ENCODE measurements at regions not wholly inside any gene's neighbourhood (a gene's known extent, or its start where the extent isn't known, plus 50 kb on each side); places are given as distances from the start of the nearest gene placed in this dataset.

DNA sequence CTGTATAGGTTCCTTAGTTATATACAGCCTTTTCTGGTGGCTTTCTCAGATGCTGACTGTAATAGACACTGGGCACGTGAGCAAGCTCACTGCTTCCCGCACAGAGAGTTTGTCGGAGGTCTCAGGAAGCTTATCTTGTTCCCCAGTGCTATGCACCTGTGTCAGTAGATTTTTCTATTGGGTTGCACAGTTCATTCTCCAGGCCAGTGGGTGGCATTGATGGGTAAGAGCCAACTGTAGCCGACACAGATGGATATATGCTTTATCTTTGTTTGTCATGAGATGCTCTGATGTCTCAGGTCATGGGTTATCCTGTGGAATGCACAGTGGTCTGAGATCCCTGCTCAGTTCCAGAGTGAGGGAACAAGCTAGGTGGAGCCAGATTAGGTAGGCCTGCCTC lies 293.0 kb downstream of the GRB14 start:
- intact Hi-C loops (cut with DNase I), result no loop called here
- no peak for DNase-seq

DNA sequence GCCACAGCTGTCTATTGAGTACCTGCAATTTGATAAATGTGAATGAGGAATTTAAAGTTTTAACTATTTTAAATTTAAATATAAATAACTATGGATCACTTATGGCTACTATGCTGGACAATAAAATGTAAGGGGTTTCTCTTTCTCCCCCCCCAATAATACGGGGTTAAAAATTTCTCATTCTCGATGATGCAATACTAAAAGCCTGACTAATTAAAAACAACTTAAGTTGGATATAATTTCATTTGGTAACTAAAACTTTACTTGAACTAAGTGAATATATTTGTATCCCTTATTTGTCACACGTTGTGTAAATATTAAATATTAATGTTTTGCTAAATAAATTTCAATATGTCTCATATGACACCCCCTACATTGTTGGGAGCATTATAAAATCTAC lies 297.3 kb downstream of the GRB14 start:
- DNase-seq, result no peak
- intact Hi-C loops (cut with DNase I), result no loop called here
- no peak for ATAC-seq (ENCODE audit: poor library complexity)

More for the DNA sequence above, 293.0 kb downstream of the GRB14 start:
- no peak for ATAC-seq (ENCODE audit: poor library complexity)

DNA sequence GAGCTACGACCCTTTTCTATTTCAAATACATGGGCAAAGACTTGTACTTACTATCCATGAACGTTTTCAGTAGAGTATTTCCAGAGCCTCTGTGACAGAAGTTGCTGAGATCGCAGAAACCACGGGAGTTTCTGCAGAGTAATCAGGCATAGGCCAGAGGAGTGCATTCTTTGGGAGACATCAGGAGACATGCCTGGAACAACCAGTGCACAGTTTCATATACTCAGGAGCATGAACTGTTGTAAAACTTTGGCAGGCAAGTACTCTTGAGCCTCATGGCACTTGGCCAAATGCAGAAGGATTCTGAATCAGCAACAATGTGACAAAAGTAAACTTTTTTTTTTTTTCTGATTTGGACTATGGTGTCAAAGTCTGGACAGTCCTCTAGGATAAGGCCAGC lies 307.1 kb downstream of the GRB14 start:
- ATAC-seq (ENCODE audit: poor library complexity) (no peak), DNase-seq (no peak)
- intact Hi-C loops (cut with DNase I), result no loop called here

DNA sequence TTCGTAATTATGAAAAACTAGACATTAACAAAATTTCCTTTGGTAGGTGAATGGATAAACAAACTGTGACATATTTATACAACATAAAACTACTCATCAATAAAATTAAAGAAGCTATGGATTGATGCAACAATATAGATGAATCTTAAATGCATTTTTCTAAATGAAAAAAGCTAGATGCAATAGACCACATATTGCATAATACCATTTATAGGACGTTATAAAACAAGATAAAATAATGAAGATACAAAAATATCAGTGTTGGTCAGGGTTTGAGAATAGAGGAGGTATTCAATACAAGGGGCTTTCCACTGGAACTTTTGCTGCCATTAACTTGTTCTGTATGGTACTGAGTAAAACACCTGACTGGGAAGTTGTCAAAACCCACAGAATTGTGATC lies 314.4 kb downstream of the GRB14 start:
- DNase-seq (no peak), ATAC-seq (ENCODE audit: poor library complexity) (no peak)
- intact Hi-C loops (cut with DNase I), result no loop called here

DNA sequence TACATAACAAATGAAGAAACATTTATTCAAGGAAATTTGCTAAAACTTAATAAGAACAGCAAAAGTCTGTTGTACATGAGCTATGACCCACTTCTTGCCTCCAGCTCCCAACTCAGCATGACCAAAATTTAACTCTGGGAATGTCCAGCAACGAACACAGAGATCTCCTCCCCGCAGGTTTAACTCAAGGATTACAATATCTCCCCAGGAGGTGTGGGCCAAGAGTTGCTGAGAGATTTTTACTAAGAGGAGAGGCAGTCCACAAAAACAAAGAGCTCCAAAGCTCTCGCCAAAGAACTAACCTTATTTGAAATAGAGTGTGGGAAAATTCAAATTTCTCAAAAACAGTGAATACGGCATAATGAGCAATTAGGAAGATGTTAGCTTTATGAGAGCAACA lies 318.5 kb downstream of the GRB14 start:
- DNase-seq (no peak), ATAC-seq (ENCODE audit: poor library complexity) (no peak)
- intact Hi-C loops (cut with DNase I), result no loop called here

DNA sequence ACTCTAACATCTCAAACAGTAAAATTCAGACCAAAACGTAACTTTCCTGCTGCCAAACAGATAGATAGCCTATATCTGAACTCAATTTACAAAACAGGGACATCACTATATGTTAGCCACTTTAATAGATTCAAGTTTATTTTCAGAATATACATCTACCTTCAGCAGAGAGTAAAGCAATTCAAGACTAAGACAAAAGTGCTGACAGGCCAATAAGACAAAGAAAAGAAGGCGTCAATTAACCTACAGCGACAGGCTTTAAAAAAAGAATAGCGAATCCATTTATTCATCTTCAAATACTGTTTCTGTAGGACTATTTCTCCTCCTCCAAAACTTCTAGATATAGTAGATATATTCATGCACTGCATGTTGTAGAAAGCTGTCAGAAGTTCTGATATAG lies 333.0 kb downstream of the GRB14 start:
- ATAC-seq (ENCODE audit: poor library complexity) (no peak), DNase-seq (no peak)
- intact Hi-C loops (cut with DNase I), result no loop called here

DNA sequence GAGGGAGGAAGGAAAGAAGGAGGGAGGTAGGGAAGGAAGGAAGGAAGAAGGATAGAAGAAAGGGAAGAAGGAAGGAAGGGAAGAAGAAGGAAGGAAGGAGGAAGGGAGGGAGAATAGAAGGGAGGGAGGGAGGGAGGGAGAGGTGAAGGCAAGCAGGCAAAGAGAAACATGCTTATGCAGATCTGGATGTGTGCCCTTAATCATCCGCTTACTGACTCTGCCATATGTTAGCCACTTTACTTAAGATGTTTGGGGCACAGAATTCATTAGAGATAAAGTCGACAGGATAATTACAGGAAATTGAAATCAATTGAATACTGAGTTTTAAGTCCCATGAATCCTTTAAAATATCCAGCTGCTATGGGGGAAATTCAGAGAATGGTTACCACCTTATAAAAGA lies 334.2 kb downstream of the GRB14 start:
- ATAC-seq (ENCODE audit: poor library complexity) (no peak), DNase-seq (no peak)
- intact Hi-C loops (cut with DNase I), result no loop called here

DNA sequence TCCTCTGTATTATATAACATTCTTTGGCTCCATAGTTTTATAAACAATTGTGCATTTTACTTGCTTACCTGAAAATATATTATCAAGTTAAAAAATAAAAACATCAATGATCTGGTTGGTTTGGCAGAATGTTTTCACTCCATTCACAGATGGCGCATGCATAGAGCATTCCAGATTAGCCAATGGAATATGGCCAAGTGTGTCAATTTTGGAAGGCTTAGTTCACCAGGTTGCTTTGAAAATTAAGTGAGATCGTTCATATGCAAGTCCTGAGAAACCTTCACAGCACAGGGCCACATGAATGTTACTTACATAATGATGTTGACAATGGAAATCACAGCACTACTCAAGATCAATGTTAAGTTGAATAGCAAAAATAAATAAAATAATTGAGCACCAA lies 335.7 kb downstream of the GRB14 start:
- ATAC-seq (ENCODE audit: poor library complexity) (no peak), DNase-seq (no peak)
- intact Hi-C loops (cut with DNase I), result no loop called here

DNA sequence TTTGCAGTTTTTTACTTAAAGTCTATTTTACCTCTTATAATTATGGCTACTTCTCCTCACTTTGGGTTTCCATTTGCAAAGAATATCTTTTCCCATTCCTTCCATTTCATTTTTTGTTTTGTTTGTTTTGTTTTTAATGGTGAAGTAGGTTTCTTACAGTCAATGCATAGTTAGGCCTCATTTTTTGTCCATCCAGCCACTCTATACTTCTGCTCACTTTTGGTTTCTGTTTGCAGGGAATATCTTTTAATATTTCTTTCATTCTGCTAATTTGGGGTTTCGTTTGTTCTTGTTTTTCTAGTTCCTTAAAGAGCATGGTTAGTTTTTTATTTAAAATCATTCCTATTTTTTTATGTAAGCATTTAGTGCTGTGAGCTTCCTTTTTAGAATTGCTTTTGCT lies 339.4 kb downstream of the GRB14 start:
- ATAC-seq (ENCODE audit: poor library complexity), result no peak
- no peak for DNase-seq
- intact Hi-C loops (cut with DNase I), result no loop called here

DNA sequence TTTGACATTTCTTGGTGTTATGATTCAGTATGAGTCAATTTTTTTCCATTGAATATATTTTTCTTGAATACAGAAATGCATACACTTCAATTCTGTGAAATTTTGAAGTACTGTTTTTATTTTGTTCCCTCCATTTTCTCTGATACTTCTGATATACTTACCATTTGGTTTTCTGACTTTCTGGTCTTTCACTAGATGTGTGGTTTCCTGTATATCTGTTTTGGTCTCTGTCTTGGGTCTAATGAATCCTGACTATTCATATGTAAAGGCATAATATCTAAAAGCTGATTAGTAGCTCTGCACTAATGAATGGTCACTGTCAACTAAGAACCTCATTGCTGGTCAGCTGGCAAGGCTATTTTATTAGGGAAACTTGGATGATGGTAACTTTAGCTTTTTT lies 345.6 kb downstream of the GRB14 start:
- intact Hi-C loops (cut with DNase I), result no loop called here
- ATAC-seq (ENCODE audit: poor library complexity) (no peak), DNase-seq (no peak)

DNA sequence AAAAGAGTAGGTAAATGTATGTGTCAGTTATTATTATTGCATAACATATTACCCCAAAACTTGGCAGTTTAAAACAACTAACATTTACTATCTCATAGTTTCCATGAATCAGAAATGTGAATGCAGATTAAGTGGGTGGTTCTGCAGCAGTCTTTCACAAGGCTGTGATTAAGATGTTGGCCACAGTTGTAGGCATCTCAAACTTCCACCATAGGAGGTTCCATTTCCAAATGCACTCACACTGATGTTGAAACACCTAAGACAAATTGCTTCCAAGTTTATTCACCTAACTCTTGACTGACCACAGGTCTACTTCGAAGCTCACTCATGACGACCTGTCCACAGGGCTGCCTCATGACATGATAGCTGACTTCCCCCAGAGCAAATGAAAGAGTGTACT lies 360.8 kb downstream of the GRB14 start:
- DNase-seq (no peak), ATAC-seq (ENCODE audit: poor library complexity) (no peak)
- intact Hi-C loops (cut with DNase I), result no loop called here

DNA sequence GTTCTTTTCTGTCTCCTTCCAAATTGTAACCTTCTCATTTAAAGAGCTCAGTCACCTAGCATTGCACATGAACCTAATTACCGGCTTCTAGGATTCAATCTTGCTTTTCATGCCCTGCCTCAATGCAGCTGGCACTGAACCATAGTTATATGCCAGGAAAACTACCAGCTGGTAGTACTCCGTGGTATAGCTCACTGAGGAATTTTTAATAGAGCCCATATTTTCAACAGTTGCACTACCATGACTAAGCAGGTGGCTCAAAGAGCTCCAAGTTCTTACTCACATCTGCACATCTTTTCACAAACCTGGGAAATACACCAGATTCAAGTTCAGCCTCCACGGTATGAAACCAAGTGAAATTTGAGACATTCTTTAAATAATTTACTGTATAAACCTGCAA lies 363.5 kb downstream of the GRB14 start:
- DNase-seq (no peak), ATAC-seq (ENCODE audit: poor library complexity) (no peak)
- intact Hi-C loops (cut with DNase I), result no loop called here

DNA sequence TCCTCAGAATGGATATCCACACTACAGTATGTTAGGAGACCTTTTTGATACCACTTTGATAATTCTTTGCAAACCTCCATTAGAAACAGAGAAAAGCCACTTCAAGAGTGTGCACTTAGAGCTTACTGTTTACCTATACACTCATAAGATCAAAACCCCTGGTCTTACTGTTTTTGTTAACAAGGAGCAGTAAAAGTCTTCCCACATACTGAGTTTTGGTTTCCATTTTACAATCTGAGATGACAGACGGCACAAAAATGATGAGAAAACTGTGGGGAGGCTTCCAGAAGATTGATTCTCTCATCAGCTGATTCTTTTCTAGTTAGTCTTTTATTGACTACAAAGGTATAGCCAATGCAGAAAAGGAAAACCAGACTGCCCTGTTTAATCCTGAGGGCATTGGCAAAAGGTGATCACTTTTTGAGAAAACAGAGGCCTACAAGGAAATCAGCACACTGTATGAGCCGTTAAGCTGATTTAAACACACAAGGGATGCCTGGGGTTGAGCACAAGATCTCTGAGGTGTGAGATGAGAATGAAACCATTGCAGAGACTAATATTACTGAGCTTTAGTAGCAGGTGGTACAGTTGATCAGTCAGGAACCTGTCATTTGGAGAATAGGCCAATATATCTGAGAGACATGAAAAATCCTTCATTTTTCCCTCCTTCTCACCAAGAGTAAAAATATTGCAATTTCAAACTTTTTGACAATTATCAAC lies 368.6 kb downstream of the GRB14 start:
- no peak for ATAC-seq (ENCODE audit: poor library complexity)
- intact Hi-C loops (cut with DNase I), result no loop called here
- DNase-seq, result no peak

DNA sequence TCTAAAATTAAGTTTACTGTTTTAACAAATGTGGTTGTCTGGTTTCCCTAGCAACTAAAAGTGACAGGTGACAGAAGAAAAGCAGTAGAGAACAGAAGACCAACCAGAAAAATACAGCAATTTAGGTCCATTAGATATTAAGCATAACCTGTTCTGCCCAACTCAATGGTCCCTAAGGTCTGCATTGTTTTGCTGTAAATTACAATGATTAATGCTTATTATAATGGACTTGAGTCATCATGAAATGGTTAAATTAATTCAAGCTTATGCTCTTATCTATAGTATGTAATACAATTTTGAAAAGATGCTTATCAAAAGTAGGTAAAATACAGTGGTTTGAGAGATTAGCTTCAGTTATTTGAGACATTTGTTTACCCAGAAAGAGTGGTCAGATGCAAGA lies 378.0 kb downstream of the GRB14 start:
- ATAC-seq (ENCODE audit: poor library complexity), result no peak
- no peak for DNase-seq
- intact Hi-C loops (cut with DNase I), result no loop called here

DNA sequence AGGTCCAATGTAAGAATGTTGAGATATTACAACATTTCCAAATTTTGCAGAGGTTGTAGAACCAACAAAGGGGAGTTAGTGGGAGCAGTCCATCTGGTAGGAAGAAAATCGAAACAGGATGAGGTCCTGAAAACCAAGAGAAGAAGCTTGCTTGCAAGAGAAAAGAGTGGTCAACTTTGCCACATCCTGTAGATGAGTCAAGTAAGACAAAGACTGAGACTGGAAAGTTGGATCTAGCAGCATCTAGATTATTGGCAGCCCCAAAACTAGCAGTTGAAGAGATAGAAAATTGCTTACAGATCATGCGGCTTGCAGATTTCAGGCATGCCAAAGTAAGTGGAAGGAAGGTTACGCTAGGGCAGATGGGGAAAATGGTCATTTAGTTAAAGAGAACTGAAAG lies 378.9 kb downstream of the GRB14 start:
- ATAC-seq (ENCODE audit: poor library complexity) (no peak), DNase-seq (no peak)
- intact Hi-C loops (cut with DNase I), result no loop called here

DNA sequence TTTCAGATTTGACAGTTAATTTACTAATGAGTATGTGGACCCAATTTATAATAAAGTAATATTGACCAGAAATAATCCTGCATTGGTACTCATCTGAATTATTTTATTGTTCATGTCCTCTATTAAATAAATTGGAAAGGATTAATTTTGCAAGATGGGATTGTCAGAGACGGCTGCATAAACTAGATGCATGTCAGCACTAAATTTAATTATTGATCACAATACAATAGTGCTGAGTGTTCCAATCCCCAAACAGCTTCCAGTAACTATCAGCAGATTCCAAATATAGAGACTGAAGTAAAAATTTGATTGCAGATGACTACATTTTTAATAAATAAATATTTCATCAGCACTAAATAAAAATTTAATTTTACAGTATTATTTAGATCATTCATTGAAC lies 387.2 kb downstream of the GRB14 start:
- no peak for ATAC-seq (ENCODE audit: poor library complexity)
- no peak for DNase-seq
- intact Hi-C loops (cut with DNase I), result no loop called here

DNA sequence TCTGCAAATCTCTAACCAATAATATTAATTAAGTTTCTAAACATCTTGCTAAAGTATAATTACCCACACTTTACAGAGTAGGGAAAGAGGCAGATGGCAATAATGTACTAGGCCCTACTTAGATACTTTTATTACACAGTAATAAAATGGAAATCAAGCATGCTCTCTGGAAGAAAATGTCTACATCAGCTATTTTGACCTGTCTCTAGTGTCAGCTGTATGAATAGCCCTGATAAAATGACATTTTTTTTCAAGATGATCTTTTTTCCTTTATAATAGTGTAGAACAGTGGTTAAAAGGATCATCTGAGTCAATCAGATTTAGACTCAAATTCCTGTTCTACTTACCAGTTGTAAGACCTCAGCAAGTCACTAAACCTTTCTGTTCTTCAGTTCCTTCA lies 397.3 kb downstream of the GRB14 start:
- ATAC-seq (ENCODE audit: poor library complexity), result no peak
- intact Hi-C loops (cut with DNase I), result no loop called here
- no peak for DNase-seq

DNA sequence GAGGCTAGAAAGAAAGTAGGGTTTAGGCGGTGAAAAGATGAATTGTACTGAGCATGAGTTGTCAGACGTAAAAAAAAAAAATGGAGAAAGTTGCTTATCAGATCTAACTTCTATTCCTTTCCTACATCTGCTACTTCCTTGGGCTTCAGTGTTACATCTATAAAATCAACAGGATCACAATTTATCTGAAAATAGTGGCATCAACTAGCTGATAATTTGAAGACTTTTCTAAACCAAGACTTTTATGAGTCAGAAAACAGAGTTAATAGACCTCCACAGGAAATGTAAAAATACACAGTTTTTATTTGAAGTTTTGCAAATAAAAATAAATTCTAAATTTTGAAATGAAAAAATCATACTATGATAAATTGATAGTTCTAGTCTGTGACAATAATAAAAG lies 399.8 kb downstream of the GRB14 start:
- ATAC-seq (ENCODE audit: poor library complexity) (no peak), DNase-seq (no peak)
- intact Hi-C loops (cut with DNase I), result no loop called here

DNA sequence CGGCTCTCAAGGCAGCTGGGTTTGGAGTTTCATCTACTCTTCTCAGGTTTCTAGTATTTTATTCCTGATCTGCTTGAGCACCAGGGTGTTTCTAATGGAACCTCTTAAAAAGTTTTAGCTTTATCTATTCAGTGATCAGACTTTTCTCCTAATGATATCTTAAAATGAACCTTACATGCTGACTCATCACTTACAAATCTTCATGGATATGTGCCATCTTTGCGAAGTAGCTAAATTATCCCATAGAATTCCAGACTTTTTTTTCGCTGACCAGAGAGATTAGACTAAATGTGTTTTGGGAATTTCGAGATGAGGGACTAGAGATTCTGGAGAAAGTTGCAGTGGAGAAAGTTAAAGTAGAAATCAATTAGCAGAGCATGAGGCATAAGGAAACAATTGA lies 401.0 kb downstream of the GRB14 start:
- intact Hi-C loops (cut with DNase I), result no loop called here
- ATAC-seq (ENCODE audit: poor library complexity) (no peak), DNase-seq (no peak)

DNA sequence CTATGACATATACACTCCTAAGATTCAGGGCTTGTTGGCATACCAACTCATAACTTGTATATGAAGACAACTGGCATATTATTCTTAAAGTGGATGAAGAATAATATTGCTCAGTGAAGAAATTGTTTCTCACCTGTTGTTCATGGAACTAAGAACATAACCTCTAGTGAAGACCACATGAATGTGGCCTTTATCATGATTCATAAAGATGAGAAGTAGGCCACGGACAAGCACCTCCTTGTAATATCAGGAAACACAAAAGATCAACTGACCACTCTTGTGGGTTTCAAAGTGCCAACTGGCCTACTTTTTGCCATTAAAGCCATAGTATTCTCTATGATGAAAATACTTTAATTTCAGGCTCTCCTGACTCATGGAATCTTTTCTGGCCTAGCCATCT lies 407.4 kb downstream of the GRB14 start:
- DNase-seq, result no peak
- no peak for ATAC-seq (ENCODE audit: poor library complexity)
- intact Hi-C loops (cut with DNase I), result no loop called here

DNA sequence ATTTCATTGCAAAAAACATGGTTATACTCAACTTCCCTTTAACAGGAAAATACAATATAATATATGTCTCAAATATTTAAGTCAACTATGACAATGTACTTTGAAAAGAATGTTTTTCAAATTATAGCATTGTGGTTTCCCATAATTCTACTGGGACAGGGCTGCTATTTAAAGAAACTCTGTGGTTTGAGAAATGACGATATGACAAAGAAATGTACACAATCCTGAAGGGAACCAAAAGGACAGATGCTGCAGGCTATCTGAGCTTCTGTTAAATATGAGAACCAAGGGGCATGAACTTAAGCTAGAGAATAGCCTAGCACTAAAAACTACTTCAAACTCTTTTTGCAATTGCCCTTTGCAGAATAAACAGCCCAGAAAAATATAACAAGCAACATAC lies 415.9 kb downstream of the GRB14 start:
- DNase-seq, result no peak

More for the DNA sequence above, 415.9 kb downstream of the GRB14 start:
- ATAC-seq (ENCODE audit: poor library complexity), result no peak
- intact Hi-C loops (cut with DNase I), result no loop called here
